Activated CD4-positive, alpha-beta T cell treated with anti-CD3 and anti-CD28 coated beads, Interleukin-2, amount 50 U/mL, for 24 hours (primary cell): ENCODE measurements at regions not wholly inside any gene's neighbourhood (a gene's known extent, or its start where the extent isn't known, plus 50 kb on each side); places are given as distances from the start of the nearest gene placed in this dataset.
A peak's percentile ranks its signal among the peaks of the same experiment; 100 is the strongest.
"Not testable (repeated sequence)": the region's sequence is repeated elsewhere in the genome, so short reads cannot be mapped to it uniquely, and the experiment has no call there.

Source experiments
- DNase-seq, 2 donors: peaks; one replicate each; pipeline ENCODE4 v3.0.0-alpha.2; 2020; ENCODE audit warnings: low read depth in 1 of 2, low spot score in 1 of 2

DNA sequence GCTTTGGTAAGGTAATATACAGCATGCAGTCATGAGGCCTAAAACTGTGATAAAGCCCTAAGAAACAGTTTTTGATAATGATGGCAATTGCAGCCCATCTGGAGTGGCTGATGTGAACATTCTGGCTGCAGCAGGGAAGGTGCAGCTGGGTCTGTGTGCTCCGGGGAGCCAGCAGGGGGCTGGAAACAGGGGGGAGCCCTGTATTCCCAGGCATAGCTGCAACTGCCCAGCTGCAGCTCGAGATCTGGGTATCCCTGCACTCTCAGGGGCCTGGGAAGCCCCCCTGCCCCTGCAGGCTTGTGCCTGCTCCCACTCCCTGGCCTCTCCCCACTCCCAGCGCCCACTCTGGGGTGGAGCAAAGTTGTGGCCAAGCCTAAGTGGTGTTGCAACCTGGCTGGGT, 95.6 kb downstream of the RRAGB start:
- no peak for DNase-seq

DNA sequence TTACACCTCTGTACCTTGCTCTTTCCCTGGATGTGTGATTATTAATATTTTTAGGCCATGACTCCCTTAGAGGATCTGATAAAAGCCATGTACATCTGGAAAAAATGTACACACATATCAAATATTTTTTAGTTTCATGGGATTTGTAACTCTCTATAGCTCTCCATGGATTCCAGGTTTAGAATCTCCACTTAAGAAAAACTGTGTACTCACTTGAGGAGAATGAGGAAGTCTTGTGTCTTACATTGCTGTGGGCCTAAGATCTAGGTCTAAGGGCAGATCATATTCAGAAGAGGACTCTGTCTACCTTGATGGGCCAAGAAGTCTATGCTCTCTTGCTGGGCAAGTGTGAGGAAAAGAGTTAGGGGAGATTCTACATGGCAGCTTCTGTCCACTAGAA, 98.0 kb downstream of the RRAGB start:
- DNase-seq = no peak

DNA sequence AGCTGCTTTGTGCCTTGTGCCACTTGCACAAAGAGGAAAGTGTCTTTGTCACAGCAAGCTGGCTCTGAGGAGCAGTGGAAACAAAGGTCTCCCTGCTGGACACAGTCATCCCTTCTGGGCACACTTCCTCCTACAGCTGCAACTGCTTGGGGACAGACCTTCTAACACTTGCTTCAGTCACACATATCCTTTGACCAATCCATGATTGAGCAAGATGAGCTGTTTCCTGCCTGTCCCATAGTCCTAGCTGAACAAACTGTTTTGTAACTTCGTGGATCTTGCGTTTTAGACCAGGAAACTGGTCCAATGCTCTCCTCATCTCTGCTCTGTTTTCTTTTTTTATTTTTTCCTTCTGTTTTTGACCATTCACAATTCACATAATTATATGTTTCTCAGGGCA, 98.5 kb downstream of the RRAGB start:
- DNase-seq = no peak

DNA sequence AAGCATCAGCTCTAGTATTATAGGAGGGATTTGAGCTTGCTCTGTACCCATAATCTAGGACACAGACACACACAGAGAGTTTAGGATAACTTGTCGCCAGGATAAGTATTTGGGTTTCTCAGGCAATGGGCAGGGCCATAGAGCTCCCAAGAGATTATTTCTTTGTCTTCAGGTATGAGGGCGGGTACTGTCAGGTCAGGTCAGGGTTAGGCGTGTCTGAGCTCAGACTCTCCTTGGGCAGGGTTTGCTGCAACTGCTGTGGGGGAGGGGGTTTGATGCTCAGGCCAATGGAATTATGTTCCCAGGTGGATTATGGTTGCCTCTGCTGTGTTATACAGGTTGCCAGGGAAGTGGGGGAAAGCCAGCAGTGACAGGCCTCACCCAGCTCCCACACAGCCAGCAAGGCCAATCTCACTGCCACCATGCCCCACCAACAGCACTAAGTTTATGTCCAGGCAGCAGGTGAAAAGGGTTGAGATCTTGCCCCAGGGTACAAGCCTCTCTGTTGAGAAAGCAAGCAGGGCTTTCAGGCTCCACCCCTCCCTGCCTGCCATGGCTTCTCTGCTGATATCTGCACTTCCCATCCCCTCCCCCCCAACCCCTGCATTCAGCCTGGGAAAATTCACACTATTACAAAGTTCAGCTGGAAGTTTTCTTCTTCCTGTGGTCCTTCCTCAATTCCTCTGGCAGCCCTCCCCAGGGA, 101.3 kb downstream of the RRAGB start:
- no peak for DNase-seq

DNA sequence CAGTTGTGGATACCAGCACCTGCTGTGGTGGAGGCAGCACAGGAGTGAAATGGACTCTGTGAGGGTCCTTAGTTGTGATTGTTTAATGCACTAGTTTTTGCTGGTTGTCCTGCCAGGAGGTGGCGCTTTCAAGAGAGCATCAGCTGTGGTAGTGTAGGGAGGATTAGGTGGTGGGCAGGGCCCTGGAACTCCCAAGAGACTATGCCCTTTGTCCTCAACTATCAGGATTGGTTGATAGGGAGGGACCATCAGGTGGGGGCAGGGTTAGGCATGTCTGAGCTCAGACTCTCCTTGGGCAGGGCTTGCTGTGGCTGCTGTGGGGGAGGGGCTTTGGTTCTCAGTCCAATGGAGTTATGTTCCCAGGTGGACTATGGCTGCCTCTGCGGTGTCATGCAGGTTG, 121.9 kb downstream of the RRAGB start:
- DNase-seq = no peak

DNA sequence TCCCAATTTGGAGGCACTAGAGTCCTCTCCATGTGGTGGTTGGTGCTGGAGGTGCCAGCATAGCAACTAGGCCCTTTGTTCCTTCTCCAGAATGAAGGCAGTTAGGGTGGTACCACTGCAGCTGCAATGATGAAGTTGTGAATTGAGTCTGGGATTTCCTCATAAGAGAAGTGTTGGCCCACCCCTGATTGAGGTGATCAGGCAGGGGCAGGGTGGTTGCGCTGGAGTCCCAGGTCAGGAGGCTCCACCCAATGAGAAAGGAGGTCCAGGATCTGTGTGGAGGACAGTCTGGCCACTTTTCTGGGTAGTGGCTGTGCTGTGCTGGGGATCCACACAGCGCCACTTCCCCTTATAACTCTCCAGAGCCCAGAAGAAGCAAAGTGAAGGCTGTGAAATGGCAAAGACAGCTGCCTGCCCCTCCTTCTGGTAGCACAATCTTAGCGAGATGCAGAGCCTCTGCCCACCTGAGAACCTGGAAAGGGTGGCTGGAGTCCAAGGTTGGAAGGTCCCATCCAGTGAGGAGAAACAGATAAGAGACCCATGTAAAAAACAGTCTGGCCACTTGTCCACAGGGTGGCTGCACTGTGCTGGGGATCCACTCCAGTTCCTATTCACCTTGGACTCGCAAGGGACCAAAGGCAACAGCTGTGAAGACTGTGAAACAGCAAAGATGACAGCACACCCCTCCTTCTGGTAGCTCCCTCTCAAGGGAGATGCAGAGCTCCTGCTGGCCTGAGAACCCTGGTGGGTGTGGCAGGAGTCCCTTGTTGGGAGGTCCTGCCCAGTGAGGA, 124.6 kb downstream of the RRAGB start:
- DNase-seq = no peak

DNA sequence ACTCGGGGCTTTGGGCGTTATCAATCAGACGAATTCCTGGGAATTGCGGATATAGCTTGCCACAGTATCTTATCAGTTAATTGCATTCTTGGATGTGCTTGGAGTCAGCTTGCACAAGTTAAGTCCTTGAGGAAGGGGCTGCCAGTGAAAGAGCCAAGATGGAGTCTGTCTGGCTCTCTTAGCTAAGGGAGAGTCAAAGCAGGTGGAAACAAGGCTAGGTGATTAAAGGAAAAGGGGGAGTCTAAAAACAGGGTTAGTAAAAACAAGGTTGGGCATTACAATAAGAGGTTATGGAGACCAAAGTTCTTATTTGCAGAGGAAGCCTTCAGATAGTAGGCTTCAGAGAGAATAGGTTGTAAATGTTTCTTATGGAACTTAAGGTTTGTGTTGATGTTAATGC, 149.2 kb downstream of the RRAGB start:
- DNase-seq = not testable (repeated sequence)

DNA sequence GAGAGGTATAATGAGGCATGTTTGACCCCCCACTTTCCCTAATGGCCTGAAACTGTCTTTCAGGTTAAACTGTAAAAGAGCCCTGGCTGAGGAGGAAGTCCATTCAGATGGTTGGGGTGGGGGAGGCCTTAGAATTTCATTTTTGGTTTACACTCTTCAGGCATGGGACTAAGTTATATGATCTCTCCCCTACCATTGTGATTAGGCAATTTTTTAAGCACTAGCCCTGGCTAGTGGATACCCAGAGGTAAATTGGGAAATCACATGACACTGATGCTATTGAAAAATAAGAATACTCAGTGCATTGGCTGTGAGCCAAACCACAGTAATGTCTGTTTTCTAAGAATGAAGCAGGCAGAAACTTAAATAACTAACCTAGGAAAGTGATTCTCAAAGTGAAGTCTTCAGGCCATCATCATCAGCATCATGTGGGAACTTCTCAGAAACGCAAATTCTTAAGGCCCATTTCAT, 149.7 kb downstream of the RRAGB start:
- DNase-seq = no peak

DNA sequence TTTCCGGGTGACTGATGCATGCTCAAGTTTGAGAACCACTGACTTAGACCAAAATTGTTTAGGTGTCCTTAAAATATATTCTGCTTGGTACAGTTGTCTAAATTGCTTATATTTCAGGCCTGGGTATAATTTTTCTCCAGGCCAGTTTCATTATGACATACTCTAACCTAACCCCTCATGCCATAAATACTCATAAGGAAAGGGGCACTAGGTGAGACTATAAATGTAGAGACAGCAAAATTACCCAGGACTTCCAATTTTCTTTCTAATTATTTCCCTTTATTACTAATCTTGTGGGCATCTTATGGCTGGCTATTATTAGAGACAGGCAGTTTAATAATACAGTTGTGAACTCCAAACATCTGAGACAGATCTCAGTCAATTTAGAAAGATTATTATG, 150.2 kb downstream of the RRAGB start:
- DNase-seq = no peak

DNA sequence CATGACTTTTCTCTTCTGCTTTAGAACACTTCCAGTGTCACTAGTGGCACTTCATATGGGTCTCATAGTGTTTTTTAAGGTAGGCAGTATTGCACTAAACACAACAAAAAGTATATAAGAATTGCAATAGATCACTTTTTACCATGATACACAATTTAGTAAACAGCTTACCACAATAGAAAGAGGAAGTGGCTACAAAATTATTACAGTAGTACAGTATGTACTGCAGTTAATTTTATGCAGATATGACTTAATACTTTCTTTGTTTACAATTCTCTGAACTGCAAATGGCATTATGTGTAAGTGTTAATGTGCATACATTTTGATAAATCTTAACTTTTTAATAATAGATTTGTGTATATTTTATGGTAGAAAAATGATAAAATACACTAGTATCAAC, 157.3 kb downstream of the RRAGB start:
- DNase-seq = no peak

DNA sequence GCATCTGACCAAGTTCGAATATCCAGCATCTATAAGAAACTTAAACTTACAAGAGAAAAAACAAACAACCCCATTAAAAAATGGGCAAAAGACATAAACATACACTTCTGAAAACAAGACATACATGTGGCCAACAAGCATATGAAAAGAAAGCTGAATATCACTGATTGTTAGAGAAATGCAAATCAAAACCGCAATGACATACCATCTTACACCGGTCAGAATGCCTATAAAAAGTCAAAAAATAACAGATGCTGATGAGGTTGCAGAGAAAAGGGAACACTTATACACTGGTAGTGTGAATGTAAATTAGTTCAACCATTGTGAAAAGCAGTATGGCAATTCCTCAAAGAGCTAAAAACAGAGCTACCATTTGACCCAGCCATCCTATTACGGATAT, 166.0 kb downstream of the RRAGB start:
- DNase-seq = not testable (repeated sequence)

DNA sequence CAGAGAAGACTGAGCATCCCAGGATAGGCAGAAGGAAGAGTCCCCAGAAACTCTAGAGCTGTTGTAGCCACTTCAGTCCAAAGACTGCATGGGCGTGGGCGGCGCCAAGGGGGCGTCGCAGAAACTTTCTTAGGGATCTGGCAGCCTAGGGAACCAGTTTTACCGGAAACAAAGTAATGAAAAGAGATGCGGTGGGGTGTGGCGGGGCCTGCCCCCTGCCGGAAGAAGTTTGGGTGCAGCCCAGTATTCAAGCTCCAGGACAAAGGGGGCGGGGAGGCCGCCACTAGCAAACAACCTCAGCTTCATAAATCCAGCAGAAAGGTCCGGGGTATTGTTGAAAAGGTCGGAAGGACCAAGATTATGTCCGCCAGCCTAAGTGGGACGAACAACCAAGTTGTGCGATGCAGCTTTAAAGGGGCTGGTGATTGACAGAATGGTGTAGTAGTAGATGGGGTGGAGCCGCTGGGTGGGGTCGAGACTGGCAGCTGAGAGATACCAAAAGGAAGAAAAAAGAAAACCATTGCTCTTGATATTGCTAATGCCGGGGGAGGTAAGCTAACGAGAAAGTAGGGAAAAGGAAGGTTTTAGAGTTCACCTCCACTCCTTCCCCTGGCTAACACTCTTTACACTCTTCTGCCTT, 190.5 kb downstream of the RRAGB start:
- DNase-seq = peak; percentile 0 to 11

DNA sequence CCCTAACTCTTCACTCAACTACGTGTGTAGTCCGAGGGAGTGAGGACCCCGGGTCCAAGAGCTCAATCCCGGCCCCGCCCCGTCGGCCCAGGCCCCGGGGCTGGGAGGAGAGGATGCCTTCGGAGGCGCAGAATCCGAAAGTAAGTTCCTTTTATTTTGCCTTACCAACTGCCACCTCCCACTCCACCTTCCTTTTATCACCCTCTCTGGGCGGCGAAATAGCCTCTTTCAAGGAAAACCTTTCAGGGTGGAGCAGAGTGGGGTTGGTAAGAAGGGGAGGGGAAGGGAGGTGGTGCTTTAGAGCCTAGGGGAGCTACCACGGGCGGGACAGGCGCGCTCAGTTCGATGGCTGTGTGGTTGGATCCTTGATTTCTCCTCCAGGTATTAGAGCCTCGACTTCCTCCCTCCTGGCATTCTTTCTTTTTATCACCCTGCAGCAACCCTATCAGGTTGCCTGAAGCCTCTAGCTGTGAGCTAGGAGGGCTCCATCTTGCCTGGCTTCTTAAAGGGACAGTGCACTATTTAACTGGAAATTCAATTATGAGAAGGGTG, 191.2 kb downstream of the RRAGB start:
- DNase-seq = no peak

DNA sequence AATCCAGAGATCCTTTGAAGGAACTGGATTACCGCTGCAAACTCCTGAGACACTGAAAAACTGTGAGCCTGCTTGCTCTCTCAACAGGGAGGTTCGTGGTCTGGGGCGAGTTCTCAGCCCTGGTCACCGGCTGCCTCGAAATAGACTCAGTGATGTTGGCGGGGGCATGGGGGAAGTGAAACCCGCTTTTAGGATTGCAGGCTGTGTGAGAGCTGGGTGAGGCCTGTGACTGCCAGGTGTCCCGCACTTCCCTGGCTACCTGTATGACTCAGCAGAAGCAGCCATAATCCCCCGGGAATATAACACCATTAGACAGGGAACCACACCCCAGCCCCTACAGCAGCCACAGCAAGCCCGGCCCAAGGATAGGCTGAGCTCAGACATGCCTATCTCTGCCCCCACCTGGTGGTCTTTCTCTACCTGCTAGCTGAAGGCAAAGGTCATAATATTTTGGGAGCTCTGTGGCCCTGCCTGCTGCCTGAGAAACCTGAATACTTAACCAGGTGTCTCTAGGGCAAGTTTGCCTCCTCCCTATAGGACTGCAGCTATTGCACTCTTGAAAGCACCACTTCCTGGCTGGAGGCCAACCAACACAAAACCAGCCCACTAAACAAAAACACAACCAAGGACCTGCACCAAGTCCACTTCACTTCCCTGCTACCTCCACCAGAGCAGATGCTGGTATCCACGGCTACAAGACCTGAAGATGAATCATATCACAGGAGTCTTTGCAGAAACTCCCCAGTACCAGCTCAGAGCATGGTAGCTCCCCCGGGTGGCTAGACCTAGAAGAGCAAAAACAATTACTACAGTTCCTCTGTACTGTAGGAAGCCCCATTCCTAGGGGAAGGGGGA, 202.0 kb downstream of the RRAGB start:
- no peak for DNase-seq

DNA sequence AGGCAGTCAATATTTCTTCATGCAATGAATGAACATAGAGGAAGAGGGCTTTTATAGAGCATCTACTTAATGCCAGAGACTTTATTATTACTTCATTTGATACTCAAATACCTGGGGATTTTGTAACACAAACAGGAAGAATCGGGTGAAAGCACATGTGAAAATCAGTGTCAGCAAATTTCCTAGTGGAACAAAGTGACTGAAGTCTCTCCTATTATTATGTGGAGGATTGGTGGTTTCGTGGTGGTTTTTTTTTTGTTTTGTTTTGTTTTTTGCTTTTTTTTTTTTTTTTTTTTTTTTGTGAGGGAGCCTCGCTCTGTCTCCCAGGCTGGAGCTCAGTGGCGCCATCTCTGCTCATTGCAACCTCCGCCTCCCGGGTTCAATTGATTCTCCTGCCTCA, 207.0 kb downstream of the RRAGB start:
- DNase-seq = no peak

DNA sequence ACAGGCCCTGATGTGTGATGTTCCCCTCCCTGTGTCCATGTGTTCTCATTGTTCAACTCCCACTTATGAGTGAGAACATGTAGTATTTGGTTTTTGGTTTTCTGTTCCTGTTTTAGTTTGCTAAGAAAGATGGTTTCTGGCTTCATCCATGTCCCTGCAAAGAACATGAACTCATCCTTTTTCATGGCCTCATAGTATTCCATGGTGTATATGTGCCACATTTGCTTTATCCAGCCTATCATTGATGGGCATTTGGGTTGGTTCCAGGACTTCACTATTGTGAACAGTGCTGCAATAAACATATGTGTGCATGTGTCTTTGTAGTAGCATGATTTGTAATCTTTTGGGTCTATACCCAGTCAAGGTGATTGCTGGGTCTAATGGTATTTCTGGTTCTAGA, 211.0 kb downstream of the RRAGB start:
- DNase-seq = not testable (repeated sequence)
